GM12874 (cell line): ENCODE measurements at regions not wholly inside any gene's neighbourhood (a gene's known extent, or its start where the extent isn't known, plus 50 kb on each side); places are given as distances from the start of the nearest gene placed in this dataset.

ENCODE experiments used
- TF ChIP-seq, protein P1 (sequence below): IDR thresholded peaks from 2 replicates; pipeline ENCODE4 v1.5.1; 2011; ENCODE audit warnings: low read depth, mild to moderate bottlenecking, control low read depth, low read length, moderate library complexity; ENCODE audit not compliant: insufficient read depth

DNA sequence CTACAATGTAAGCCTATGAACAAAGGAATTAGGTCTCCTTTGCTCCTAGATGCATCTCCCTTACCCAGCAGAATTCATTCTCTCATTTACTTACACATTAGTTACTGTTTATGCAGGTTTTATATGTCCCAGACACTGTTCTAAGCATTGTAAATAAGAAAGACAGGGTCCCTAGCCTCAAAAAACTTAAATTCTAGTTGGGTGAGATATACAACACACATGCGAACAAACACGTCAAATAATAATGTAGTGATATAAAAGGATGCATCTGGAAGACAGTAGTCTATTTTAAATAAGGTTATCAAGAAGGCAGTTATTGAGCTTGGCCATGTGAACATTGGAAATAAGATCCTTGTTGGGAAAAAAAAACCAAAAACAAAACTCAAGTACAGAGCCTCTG, 479.7 kb downstream of the DNAJB9 start:
- TF ChIP-seq, protein P1, sequence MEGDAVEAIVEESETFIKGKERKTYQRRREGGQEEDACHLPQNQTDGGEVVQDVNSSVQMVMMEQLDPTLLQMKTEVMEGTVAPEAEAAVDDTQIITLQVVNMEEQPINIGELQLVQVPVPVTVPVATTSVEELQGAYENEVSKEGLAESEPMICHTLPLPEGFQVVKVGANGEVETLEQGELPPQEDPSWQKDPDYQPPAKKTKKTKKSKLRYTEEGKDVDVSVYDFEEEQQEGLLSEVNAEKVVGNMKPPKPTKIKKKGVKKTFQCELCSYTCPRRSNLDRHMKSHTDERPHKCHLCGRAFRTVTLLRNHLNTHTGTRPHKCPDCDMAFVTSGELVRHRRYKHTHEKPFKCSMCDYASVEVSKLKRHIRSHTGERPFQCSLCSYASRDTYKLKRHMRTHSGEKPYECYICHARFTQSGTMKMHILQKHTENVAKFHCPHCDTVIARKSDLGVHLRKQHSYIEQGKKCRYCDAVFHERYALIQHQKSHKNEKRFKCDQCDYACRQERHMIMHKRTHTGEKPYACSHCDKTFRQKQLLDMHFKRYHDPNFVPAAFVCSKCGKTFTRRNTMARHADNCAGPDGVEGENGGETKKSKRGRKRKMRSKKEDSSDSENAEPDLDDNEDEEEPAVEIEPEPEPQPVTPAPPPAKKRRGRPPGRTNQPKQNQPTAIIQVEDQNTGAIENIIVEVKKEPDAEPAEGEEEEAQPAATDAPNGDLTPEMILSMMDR: no peak

DNA sequence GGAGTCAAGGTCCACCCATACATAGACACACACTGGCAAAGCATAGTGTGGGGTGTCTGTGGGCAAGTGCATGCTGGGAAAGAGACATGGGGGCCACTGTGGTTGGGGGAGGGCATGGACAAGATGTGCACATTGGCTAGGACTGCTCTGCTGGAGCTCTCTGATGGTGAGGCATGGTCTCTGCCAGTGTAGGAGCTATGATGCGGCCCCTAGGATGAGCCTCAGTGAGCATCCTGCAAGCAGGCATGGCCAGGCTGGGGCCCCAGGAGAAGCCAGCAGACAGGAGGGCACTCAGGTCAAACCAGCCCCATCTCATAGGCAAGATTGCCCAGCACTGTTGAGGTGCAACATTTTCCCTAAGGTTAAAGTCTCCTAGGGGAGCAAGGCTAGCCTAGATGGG, 489.4 kb downstream of the DNAJB9 start:
- TF ChIP-seq, protein P1: no peak

DNA sequence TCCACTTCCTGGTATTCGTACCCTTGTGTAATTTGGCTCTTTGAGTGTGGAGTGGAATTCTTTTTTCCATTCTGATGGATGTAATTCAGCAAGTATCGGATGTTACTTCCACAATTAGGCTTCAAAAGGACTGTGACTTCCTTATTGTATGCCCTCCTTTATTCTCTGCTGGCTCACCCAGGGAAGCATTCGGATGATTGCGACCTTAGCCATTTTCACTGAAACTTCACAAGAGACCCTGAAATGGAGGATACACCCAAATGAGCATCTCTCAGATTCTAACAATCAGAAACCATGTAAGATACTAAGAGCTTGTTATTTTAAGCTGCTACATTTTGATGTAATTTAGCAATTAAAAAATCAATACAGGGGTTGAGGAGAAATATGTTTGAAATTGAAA, 493.1 kb downstream of the DNAJB9 start:
- TF ChIP-seq, protein P1: no peak

DNA sequence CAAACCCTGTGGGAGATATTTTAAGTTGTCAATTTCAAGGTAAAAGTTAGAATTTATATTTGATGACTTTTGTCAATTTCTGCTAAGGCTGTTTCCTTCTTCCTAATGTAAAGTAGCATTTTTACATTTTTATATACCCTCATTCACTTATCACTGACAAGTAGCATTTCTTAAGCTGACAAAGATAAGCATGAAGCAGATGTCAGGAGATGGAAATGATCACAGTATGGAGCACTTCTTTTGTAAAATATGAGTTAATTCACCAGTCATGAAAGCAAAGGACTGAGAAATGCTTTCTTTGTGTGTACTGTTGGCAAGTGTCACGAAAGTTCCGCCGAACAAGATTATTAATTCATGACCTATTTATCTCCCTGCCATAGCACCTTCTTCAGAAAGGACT, 503.9 kb downstream of the DNAJB9 start:
- TF ChIP-seq, protein P1: no peak

DNA sequence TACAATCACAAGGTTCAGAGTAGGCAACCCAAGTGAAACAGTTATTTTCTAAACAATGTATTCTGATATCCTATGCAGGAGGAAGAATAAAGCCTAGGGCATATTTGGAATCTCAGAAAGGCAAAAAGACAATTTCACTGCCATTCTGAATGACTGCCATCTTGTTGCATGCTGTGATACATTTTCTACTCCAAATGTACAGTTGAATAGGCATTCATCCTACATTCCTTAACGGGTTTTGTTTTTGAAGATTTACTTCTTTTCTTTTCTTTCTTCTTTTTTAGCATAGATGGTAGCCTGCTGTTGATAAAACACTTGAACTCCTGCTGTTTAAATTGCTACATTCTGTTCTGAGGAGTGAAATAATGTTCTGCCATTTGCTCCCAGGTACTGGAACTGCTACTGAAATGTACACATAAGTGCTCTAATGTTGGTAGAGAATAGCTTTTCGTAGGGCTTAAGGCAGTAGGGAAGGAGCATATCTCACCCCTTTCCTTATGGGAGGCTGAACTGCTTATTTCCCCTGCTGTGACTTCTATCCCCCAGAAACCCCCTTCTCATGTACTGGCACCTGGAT, 506.8 kb downstream of the DNAJB9 start:
- TF ChIP-seq, protein P1: no peak

DNA sequence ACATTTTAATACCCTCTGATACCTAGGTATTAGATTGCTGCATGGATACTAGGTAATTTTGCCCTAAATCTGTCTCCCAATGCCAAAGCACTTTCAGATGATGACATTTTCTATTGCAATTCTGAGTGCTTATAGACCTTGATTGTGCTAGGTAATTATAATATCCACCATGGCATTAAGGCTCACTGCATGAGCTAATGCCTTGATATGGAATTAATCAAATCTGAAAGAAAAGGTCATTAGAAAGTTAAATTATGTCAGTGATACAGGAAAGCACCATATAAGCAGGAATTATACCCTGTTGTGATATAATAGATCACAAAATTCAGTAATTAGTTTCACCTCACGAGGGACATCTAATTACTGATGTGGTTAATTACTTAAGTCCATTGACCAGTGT, 521.4 kb downstream of the DNAJB9 start:
- TF ChIP-seq, protein P1: no peak

DNA sequence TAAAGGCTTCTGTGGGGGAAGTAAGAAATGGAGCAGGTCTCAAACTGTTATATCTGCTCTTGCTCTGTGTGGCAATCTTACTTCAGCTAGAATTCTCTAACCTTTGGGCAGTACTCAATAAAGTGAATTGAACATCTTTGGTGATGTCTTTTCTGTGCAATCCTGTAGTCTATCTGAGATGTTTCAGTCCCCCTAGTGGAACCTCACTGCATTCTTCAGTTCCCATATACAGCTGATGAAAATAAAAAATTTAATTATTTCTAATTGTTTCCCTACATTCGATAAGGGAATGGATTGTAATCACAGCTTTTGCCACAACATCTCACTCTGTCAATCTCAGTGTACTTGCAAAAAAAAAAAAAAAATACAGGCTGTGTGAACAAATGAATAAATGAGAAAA, 522.6 kb downstream of the DNAJB9 start:
- TF ChIP-seq, protein P1: no peak
